Gastrocnemius medialis (tissue), 4 donors: ENCODE measurements at regions not wholly inside any gene's neighbourhood (a gene's known extent, or its start where the extent isn't known, plus 50 kb on each side); places are given as distances from the start of the nearest gene placed in this dataset.
A peak's percentile ranks its signal among the peaks of the same experiment; 100 is the strongest.
"Not testable (repeated sequence)": the region's sequence is repeated elsewhere in the genome, so short reads cannot be mapped to it uniquely, and the experiment has no call there.

Experiments used
- ATAC-seq, 2 donors: fragments of 150-250 bp; one replicate each; pipeline ENCODE4 v1.9.1; 2016
- DNase-seq, 2 donors: peaks; one replicate each; pipeline ENCODE4 v3.0.0-alpha.2; 2019
- H3K27ac ChIP-seq, 4 donors: fragments of 200-600 bp; sonication (generic); 1 replicate in 1 of 4; 2 replicates in 3 of 4; pipeline ENCODE4 v1.5.1; 2016 to 2018; ENCODE audit warnings: mild to moderate bottlenecking in 2 of 4, moderate library complexity in 1 of 4
- H3K27me3 ChIP-seq, 3 donors: fragments of 200-600 bp; sonication (generic) in 2 of 3; 1 replicate in 1 of 3; 2 replicates in 2 of 3; pipeline versions ENCODE4 v1.5.1 to v1.6.0; 2016 to 2019; ENCODE audit warnings: mild to moderate bottlenecking in 1 of 3, moderate library complexity in 1 of 3
- H3K36me3 ChIP-seq, 2 donors: fragments of 200-600 bp; sonication (generic) in 1 of 2; one replicate each; pipeline ENCODE4 v1.5.1; 2017 to 2018
- H3K4me1 ChIP-seq, 2 donors: fragments of 200-600 bp; sonication (generic) in 1 of 2; one replicate each; pipeline ENCODE4 v1.5.1; 2016 to 2017; ENCODE audit warnings: mild to moderate bottlenecking in 2 of 2
- H3K4me3 ChIP-seq, 4 donors: fragments of 200-600 bp; sonication (generic) in 3 of 4; 1 replicate in 1 of 4; 2 replicates in 3 of 4; pipeline ENCODE4 v1.5.1; 2016 to 2019; ENCODE audit warnings: mild to moderate bottlenecking in 2 of 4
- H3K9me3 ChIP-seq, 3 donors: fragments of 200-600 bp; sonication (generic) in 2 of 3; 1 replicate in 1 of 3; 2 replicates in 2 of 3; pipeline ENCODE4 v1.5.1; 2016 to 2019
- CTCF ChIP-seq, 5 experiments: fragments of 450-650 bp in 3 of 5; fragments of 200-600 bp in 2 of 5; sonication (generic) in 2 of 5; IDR thresholded peaks in 4 of 5; conservative IDR thresholded peaks in 1 of 5; 1 replicate in 4 of 5; 2 replicates in 1 of 5; pipeline ENCODE4 v1.5.1; 2016 to 2019; ENCODE audit warnings: antibody characterized with exemption in 5 of 5, mild to moderate bottlenecking in 3 of 5, moderate library complexity in 3 of 5
- POLR2A ChIP-seq, 2 donors: fragments of 450-650 bp; IDR thresholded peaks; one replicate each; pipeline ENCODE4 v1.6.1; 2017; ENCODE audit warnings: antibody characterized with exemption in 2 of 2, mild to moderate bottlenecking in 2 of 2, moderate library complexity in 2 of 2
- in situ Hi-C, 4 donors: fragments of 200-750 bp; cut with MboI; loops; one replicate each; pipeline versions ENCODE4 v1.15.0 to v1.8.0; 2017; ENCODE audit warnings: low sequenced_read_pairs in 4 of 4
- intact Hi-C: fragments of 100-400 bp; cut with DNase I; formaldehyde crosslinking; loops from one replicate; pipeline ENCODE4 v1.15.1; 2023; ENCODE audit warnings: low total_unique reads

GRCh38 chr1:38153778-38154470 is 107.3 kb upstream of the POU3F1 start:
- no peak for ATAC-seq
- in situ Hi-C loops: no loop called here
- Histone ChIP-seq H3K27me3 (no peaks in the 10 kb centered on the region), H3K4me1 (peaks cover 0 to 4% of the 10 kb centered on the region in 2 donors), H3K9me3 (no peaks in the 10 kb centered on the region), H3K4me3 (no peak overlapping the region), H3K36me3 (no peaks in the 10 kb centered on the region), H3K27ac (no peak overlapping the region)
- DNase-seq: no peak
- TF ChIP-seq POLR2A (IDR thresholded peaks at IDR 0.05): no peak
- TF ChIP-seq CTCF (IDR thresholded peaks at IDR 0.05 in 4 of 5, conservative IDR thresholded peaks at IDR 0.05 in 1 of 5): no peak
- intact Hi-C loops: no loop called here

DNA sequence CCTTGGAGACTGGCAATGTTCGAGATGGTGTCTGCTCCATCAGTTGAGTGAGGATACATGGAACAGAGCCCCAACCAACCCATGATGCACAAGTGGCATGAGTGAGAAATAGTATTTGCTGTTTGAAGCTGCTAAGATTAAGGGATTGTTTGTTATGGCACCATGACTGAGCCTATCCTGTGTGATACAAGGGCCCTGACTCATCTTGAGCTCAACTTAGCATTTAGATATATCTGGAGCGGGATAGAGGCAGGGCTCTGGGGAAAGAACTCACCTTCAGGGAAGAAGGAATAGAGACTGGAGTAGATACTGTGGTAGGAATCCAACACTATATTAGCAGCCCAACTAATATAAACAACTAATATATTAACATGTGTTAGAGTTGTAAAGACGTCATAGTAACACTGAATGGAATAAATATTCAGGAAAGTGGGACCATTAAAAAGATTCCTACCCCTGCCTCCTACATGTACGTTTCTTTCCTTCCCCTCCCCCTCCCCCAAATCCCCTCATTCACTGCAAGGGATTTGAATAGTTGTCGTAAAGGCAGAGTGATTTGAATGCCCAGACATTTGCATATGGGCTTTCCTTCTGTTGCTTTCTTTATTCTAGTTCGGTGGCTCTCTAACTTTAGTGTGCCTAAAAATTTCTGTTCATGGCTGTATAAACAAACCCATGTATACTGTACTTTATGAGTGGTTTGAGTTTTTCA is 106.6 kb upstream of the POU3F1 start:
- no peaks in the 10 kb centered on the region for H3K9me3 ChIP-seq
- H3K36me3 ChIP-seq: no peaks in the 10 kb centered on the region
- TF ChIP-seq CTCF (IDR thresholded peaks at IDR 0.05 in 4 of 5, conservative IDR thresholded peaks at IDR 0.05 in 1 of 5) (no peak), POLR2A (IDR thresholded peaks at IDR 0.05) (no peak)
- H3K27ac ChIP-seq: no peak overlapping the region
- intact Hi-C loops: no loop called here
- ATAC-seq: peak in 1 of 2 donors; percentile 19
- no peaks in the 10 kb centered on the region for H3K27me3 ChIP-seq
- peaks cover 0 to 4% of the 10 kb centered on the region in 2 donors for H3K4me1 ChIP-seq
- DNase-seq: no peak
- in situ Hi-C loops: no loop called here
- no peak overlapping the region for H3K4me3 ChIP-seq

DNA sequence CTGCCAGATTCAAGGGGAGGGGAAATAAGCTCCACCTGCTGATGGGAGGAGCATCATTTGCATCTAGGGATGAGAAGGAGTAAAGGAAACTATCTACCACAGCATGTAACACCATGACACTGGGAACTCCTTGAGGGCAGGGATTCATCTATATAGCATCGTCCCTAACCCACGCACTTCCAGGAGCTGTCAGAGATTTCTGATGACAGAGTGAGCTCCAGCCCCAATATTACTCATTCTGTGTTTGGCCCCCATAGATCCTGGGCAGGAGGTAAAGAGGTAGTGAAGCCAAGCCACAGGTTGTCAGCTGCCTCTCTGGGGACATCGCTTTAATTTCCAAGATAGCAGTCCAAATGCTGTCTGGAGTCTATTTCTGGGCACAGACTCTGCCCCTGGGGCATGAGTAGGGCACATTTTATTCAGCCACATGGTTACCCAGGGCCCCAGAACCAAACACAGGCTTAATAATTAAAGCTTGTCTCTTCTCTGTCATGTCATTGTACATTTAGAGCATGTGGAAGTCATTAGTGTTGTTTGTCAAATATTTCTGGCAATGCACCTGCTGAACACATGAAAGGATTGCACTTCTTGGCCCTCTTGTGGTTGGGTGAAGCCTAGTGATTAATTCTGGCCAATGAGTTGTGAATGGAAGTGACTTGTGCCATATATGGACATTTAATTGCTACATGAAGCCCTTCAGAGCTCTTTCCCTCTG is 105.9 kb upstream of the POU3F1 start:
- DNase-seq: no peak
- Histone ChIP-seq H3K36me3 (no peaks in the 10 kb centered on the region), H3K27ac (peak overlapping the region in 1 of 4 donors; percentile 17), H3K9me3 (no peaks in the 10 kb centered on the region), H3K4me3 (no peak overlapping the region), H3K27me3 (no peaks in the 10 kb centered on the region), H3K4me1 (peaks cover 0 to 4% of the 10 kb centered on the region in 2 donors)
- TF ChIP-seq CTCF (IDR thresholded peaks at IDR 0.05 in 4 of 5, conservative IDR thresholded peaks at IDR 0.05 in 1 of 5): peak in 3 of 5 experiments; percentile 8 to 32 (median 22)
- no peak for TF ChIP-seq POLR2A (IDR thresholded peaks at IDR 0.05)
- intact Hi-C loops: no loop called here
- peak in 1 of 2 donors; percentile 75 for ATAC-seq
- in situ Hi-C loops: no loop called here

DNA sequence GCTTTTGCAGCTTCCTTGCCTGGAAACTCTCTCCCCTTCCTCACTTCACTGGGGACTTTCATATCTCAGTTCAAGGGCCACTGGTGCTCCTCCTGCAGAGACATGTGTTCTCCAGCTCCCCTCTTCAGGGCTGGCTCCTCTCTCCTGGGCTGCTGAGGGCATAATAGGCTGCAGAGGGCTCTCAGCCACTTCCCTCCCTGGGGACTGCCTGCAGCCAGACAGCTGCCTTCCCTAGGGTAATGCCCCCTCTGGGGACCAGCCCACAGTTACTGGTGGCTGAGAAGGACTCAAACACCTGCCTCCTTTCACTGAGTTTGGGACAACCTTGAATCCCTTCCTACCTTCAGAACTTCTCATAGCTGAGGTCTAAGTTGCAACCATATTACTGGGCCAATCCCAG is 104.8 kb upstream of the POU3F1 start:
- Histone ChIP-seq H3K4me3 (no peak overlapping the region), H3K27ac (no peak overlapping the region), H3K36me3 (no peaks in the 10 kb centered on the region), H3K9me3 (no peaks in the 10 kb centered on the region), H3K4me1 (peaks cover 0 to 4% of the 10 kb centered on the region in 2 donors), H3K27me3 (no peaks in the 10 kb centered on the region)
- no peak for TF ChIP-seq POLR2A (IDR thresholded peaks at IDR 0.05)
- no peak for TF ChIP-seq CTCF (IDR thresholded peaks at IDR 0.05 in 4 of 5, conservative IDR thresholded peaks at IDR 0.05 in 1 of 5)
- intact Hi-C loops: no loop called here
- in situ Hi-C loops: no loop called here
- no peak for DNase-seq
- no peak for ATAC-seq

DNA sequence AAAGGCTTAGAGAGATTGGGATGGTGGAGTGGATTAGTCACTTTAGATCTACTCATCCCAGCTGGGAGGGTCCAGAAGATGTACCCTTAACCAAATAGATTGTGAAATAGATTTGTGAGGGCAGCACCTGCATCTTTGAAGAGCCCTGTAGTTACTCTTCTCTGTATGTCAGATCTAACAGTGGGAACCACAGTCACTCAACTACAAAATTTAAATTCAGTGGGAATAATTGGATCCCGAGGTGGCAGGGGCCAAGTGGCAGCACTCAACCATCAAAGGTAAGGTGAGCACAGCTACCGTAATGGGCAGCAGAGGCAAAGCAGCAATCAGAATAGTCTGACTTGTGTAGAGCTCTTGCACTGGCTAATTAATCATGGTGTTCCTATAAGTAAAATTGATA is 99.5 kb upstream of the POU3F1 start:
- ATAC-seq, H3K4me3 ChIP-seq, H3K27me3 ChIP-seq, H3K4me1 ChIP-seq, H3K27ac ChIP-seq, H3K36me3 ChIP-seq, H3K9me3 ChIP-seq, intact Hi-C loops, DNase-seq, in situ Hi-C loops: not testable (repeated sequence)
